ENCODE measurements at regions not wholly inside any gene's neighbourhood (a gene's known extent, or its start where the extent isn't known, plus 50 kb on each side); places are given as distances from the start of the nearest gene placed in this dataset.

DNA sequence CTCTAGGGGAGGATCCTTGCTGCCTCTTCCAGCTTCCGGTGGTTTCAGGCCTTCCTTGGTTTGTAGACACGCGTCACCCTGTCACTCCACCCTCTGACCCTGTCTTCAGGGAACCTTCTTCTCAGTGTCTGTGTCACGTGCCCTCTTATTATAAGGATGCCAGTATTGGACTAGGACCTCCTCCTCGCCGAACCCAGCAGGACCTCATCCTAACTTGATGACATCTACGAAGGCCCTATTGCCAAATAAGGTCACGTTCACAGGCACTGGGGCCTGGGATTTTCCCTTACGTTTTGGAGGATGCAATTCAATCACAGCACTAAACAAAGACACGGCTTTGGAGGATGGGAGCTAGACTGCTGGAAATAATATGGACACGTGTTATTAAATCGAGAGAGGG, 408.7 kb downstream of the BRD1 start:
- ATAC-seq (no peak), DNase-seq (ENCODE audit: low spot score) (no peak)
- Histone ChIP-seq H3K9me2 (ENCODE audit: insufficient read depth) (no peaks in the 10 kb centered on the region), H3K79me2 (replicated peaks; ENCODE audit: insufficient read depth) (no peaks in the 10 kb centered on the region), H2AFZ (no peak overlapping the region), H3K4me1 (ENCODE audit: insufficient read depth) (no peaks in the 10 kb centered on the region), H4K20me1 (replicated peaks; ENCODE audit: insufficient read depth) (no peaks in the 10 kb centered on the region), H3K27me3 (ENCODE audit: insufficient read depth) (no peaks in the 10 kb centered on the region), H3K4me3 (no peak overlapping the region), H3K36me3 (ENCODE audit: insufficient read depth) (no peaks in the 10 kb centered on the region; the same call in 1 of the 2 replicates), H3F3A (replicated peaks; ENCODE audit: low read depth) (no peaks in the 10 kb centered on the region), H3K4me2 (no peak overlapping the region), H3K27ac (ENCODE audit: low read depth) (no peak overlapping the region)
- H3K4me3 Mint-ChIP-seq, result no peak overlapping the region
- H3K27ac Mint-ChIP-seq, result no peak overlapping the region
- no peaks in the 10 kb centered on the region for H3K36me3 Mint-ChIP-seq (ENCODE audit: low read depth)
- no peak for TF ChIP-seq ZNF114 (CRISPR knock-in tag; IDR thresholded peaks at IDR 0.05)
- TF ChIP-seq EZH2phosphoT487 (IDR thresholded peaks at IDR 0.05; ENCODE audit: unreplicated experiment), result no peak
- TF ChIP-seq, protein P1, sequence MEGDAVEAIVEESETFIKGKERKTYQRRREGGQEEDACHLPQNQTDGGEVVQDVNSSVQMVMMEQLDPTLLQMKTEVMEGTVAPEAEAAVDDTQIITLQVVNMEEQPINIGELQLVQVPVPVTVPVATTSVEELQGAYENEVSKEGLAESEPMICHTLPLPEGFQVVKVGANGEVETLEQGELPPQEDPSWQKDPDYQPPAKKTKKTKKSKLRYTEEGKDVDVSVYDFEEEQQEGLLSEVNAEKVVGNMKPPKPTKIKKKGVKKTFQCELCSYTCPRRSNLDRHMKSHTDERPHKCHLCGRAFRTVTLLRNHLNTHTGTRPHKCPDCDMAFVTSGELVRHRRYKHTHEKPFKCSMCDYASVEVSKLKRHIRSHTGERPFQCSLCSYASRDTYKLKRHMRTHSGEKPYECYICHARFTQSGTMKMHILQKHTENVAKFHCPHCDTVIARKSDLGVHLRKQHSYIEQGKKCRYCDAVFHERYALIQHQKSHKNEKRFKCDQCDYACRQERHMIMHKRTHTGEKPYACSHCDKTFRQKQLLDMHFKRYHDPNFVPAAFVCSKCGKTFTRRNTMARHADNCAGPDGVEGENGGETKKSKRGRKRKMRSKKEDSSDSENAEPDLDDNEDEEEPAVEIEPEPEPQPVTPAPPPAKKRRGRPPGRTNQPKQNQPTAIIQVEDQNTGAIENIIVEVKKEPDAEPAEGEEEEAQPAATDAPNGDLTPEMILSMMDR (conservative IDR thresholded peaks at IDR 0.05; ENCODE audit: low read depth in 2 of 2), result no peak
- H3K27me3 Mint-ChIP-seq (ENCODE audit: insufficient read depth, low read depth, poor library complexity), result peaks cover 6% of the 10 kb centered on the region
- H3K4me1 Mint-ChIP-seq, result peaks cover 11% of the 10 kb centered on the region
- no peaks in the 10 kb centered on the region for H3K9me3 Mint-ChIP-seq

DNA sequence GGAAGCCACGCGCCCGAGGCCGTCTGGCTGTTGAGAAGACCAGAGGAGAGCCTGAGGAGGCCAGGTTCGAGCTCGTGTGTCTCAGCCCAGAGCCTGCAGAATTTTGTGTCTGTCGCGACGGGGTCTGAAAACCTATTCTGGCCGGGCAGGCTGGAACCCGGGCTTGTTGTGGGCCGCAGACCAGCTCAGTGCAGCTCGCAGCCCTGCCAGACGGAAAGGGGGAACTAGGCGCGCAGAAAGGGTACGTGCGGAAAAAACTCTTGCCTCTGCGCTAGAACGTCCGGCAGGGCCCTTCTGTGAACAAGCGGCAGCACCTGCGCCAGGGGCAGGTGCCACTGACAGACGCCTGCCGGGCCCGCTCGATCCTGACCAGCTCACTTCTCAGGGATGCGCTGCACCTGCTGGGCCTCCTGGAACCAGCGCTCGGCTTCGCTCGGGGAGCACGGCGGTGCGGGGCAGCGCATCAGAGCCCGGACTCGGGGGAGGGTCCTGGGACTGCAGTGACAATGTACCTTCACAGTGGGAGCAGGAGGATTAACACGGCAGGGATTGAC, 409.3 kb downstream of the BRD1 start:
- no peaks in the 10 kb centered on the region for H3F3A ChIP-seq (replicated peaks; ENCODE audit: low read depth)
- 0 out of 2 replicates have a peak overlapping the region, but pooled peaks have one; percentile 67 for H3K27ac Mint-ChIP-seq
- H3K27me3 ChIP-seq (ENCODE audit: insufficient read depth), result no peaks in the 10 kb centered on the region
- H3K9me2 ChIP-seq (ENCODE audit: insufficient read depth), result no peaks in the 10 kb centered on the region
- H2AFZ ChIP-seq, result no peak overlapping the region
- TF ChIP-seq, protein P2, sequence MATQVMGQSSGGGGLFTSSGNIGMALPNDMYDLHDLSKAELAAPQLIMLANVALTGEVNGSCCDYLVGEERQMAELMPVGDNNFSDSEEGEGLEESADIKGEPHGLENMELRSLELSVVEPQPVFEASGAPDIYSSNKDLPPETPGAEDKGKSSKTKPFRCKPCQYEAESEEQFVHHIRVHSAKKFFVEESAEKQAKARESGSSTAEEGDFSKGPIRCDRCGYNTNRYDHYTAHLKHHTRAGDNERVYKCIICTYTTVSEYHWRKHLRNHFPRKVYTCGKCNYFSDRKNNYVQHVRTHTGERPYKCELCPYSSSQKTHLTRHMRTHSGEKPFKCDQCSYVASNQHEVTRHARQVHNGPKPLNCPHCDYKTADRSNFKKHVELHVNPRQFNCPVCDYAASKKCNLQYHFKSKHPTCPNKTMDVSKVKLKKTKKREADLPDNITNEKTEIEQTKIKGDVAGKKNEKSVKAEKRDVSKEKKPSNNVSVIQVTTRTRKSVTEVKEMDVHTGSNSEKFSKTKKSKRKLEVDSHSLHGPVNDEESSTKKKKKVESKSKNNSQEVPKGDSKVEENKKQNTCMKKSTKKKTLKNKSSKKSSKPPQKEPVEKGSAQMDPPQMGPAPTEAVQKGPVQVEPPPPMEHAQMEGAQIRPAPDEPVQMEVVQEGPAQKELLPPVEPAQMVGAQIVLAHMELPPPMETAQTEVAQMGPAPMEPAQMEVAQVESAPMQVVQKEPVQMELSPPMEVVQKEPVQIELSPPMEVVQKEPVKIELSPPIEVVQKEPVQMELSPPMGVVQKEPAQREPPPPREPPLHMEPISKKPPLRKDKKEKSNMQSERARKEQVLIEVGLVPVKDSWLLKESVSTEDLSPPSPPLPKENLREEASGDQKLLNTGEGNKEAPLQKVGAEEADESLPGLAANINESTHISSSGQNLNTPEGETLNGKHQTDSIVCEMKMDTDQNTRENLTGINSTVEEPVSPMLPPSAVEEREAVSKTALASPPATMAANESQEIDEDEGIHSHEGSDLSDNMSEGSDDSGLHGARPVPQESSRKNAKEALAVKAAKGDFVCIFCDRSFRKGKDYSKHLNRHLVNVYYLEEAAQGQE (IDR thresholded peaks at IDR 0.05; ENCODE audit: unreplicated experiment), result no peak
- TF ChIP-seq POLR2AphosphoS5 (IDR thresholded peaks at IDR 0.05; ENCODE audit: low read depth) (no peak), JUNB (IDR thresholded peaks at IDR 0.05; ENCODE audit: unreplicated experiment) (no peak), ZNF114 (CRISPR knock-in tag; IDR thresholded peaks at IDR 0.05) (no peak), NANOG (IDR thresholded peaks at IDR 0.05; ENCODE audit: borderline replicate concordance) (no peak), EZH2 (IDR thresholded peaks at IDR 0.05; ENCODE audit: low read depth, unreplicated experiment) (no peak), EZH2phosphoT487 (IDR thresholded peaks at IDR 0.05; ENCODE audit: unreplicated experiment) (no peak), STAT1 (IDR thresholded peaks at IDR 0.05; ENCODE audit: unreplicated experiment) (no peak), ZNF331 (CRISPR knock-in tag; IDR thresholded peaks at IDR 0.05; ENCODE audit: low read depth) (no peak)
- TF ChIP-seq, protein P3, sequence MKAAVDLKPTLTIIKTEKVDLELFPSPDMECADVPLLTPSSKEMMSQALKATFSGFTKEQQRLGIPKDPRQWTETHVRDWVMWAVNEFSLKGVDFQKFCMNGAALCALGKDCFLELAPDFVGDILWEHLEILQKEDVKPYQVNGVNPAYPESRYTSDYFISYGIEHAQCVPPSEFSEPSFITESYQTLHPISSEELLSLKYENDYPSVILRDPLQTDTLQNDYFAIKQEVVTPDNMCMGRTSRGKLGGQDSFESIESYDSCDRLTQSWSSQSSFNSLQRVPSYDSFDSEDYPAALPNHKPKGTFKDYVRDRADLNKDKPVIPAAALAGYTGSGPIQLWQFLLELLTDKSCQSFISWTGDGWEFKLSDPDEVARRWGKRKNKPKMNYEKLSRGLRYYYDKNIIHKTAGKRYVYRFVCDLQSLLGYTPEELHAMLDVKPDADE (IDR thresholded peaks at IDR 0.05), result no peak
- H4K20me1 ChIP-seq (replicated peaks; ENCODE audit: insufficient read depth), result no peaks in the 10 kb centered on the region
- no peaks in the 10 kb centered on the region for H3K9me3 Mint-ChIP-seq
- H3K4me3 ChIP-seq, result no peak overlapping the region
- peaks cover 6% of the 10 kb centered on the region for H3K27me3 Mint-ChIP-seq (ENCODE audit: insufficient read depth, low read depth, poor library complexity)
- H3K4me3 Mint-ChIP-seq, result no peak overlapping the region
- peak; percentile 29; the same call in 2 of the 3 replicates for ATAC-seq
- peaks cover 11% of the 10 kb centered on the region for H3K4me1 Mint-ChIP-seq
- H3K79me2 ChIP-seq (replicated peaks; ENCODE audit: insufficient read depth), result no peaks in the 10 kb centered on the region
- no peak overlapping the region for H3K4me2 ChIP-seq
- DNase-seq (ENCODE audit: low spot score), result no peak
- no peaks in the 10 kb centered on the region for H3K4me1 ChIP-seq (ENCODE audit: insufficient read depth)
- H3K27ac ChIP-seq (ENCODE audit: low read depth), result no peak overlapping the region
- no peaks in the 10 kb centered on the region for H3K36me3 Mint-ChIP-seq (ENCODE audit: low read depth)
- no peaks in the 10 kb centered on the region; the same call in 1 of the 2 replicates for H3K36me3 ChIP-seq (ENCODE audit: insufficient read depth)

Measured in GM23338 (cell line).